ENCODE measurements at regions not wholly inside any gene's neighbourhood (a gene's known extent, or its start where the extent isn't known, plus 50 kb on each side); places are given as distances from the start of the nearest gene placed in this dataset.

GRCh38 chr6:9789201-9789600 lies 625.7 kb downstream of the TFAP2A start:
- Histone ChIP-seq H3K36me3 (ENCODE audit: control insufficient read depth in 4 of 4, insufficient read depth in 3 of 4, low read depth in 1 of 4, low read length in 3 of 4) (no peaks in the 10 kb centered on the region), H3K4me3 (ENCODE audit: low read depth in 1 of 3, low read length in 3 of 3) (no peak overlapping the region), H3K9me3 (ENCODE audit: control insufficient read depth in 4 of 4, low read length in 3 of 4) (no peaks in the 10 kb centered on the region), H3K9ac (ENCODE audit: low read depth in 1 of 2, low read length in 2 of 2) (no peak overlapping the region), H3K4me1 (ENCODE audit: control insufficient read depth in 4 of 4, insufficient read depth in 4 of 4, low read length in 3 of 4) (no peaks in the 10 kb centered on the region), H3K27ac (ENCODE audit: low read depth in 1 of 2, low read length in 2 of 2) (no peak overlapping the region), H3K27me3 (ENCODE audit: control insufficient read depth in 4 of 4, insufficient read depth in 4 of 4, low read length in 3 of 4) (no peaks in the 10 kb centered on the region)
- no peak for TF ChIP-seq ZBTB33 (IDR thresholded peaks at IDR 0.05)
- TF ChIP-seq FOXA2 (IDR thresholded peaks at IDR 0.05), result no peak
- no peak for TF ChIP-seq RAD21 (IDR thresholded peaks at IDR 0.05)
- no peak for TF ChIP-seq RXRA (IDR thresholded peaks at IDR 0.05)
- TF ChIP-seq TAF1 (conservative IDR thresholded peaks at IDR 0.05), result no peak
- TF ChIP-seq EGR1 (IDR thresholded peaks at IDR 0.05; ENCODE audit: low read depth in 2 of 2), result no peak
- no peak for TF ChIP-seq ATF3 (IDR thresholded peaks at IDR 0.05)
- no peak for TF ChIP-seq HNF4A (conservative IDR thresholded peaks at IDR 0.05)
- TF ChIP-seq, protein P1, sequence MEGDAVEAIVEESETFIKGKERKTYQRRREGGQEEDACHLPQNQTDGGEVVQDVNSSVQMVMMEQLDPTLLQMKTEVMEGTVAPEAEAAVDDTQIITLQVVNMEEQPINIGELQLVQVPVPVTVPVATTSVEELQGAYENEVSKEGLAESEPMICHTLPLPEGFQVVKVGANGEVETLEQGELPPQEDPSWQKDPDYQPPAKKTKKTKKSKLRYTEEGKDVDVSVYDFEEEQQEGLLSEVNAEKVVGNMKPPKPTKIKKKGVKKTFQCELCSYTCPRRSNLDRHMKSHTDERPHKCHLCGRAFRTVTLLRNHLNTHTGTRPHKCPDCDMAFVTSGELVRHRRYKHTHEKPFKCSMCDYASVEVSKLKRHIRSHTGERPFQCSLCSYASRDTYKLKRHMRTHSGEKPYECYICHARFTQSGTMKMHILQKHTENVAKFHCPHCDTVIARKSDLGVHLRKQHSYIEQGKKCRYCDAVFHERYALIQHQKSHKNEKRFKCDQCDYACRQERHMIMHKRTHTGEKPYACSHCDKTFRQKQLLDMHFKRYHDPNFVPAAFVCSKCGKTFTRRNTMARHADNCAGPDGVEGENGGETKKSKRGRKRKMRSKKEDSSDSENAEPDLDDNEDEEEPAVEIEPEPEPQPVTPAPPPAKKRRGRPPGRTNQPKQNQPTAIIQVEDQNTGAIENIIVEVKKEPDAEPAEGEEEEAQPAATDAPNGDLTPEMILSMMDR (IDR thresholded peaks at IDR 0.05; ENCODE audit: low read depth, low read length, missing input control), result no peak
- no peak for TF ChIP-seq YY1 (IDR thresholded peaks at IDR 0.05)
- TF ChIP-seq NR2F2 (IDR thresholded peaks at IDR 0.05), result no peak
- no peak for TF ChIP-seq GABPA (IDR thresholded peaks at IDR 0.05 in 1 of 2, conservative IDR thresholded peaks at IDR 0.05 in 1 of 2)
- TF ChIP-seq HNF4G (IDR thresholded peaks at IDR 0.05), result no peak
- no peak for DNase-seq (ENCODE audit: low spot score)
- WGBS, result 51% methylated on average over 3 of the region's 3 CpGs

DNA sequence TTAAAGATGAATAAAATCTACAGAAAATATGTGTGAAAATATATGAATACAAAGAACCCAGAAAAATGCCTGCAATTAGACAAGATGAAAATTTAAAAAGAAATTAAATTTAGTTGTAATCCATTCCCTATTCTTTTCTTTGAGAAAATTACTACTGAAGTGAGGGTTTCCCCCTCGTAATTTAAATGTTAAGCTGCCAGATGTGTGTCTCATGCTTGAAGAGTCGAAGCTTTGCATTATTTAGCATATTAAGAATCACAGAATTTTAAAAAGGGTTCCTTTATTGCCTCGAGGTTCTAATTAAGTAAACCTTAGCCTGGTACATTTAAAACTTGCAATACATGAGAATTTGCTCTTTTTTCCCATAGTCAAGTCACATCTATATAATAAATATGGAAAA lies 630.1 kb downstream of the TFAP2A start:
- no peak overlapping the region for H3K27ac ChIP-seq (ENCODE audit: low read depth in 1 of 2, low read length in 2 of 2)
- TF ChIP-seq TAF1 (conservative IDR thresholded peaks at IDR 0.05), result no peak
- no peak for TF ChIP-seq EGR1 (IDR thresholded peaks at IDR 0.05; ENCODE audit: low read depth in 2 of 2)
- no peak for TF ChIP-seq YY1 (IDR thresholded peaks at IDR 0.05)
- TF ChIP-seq, protein P2, sequence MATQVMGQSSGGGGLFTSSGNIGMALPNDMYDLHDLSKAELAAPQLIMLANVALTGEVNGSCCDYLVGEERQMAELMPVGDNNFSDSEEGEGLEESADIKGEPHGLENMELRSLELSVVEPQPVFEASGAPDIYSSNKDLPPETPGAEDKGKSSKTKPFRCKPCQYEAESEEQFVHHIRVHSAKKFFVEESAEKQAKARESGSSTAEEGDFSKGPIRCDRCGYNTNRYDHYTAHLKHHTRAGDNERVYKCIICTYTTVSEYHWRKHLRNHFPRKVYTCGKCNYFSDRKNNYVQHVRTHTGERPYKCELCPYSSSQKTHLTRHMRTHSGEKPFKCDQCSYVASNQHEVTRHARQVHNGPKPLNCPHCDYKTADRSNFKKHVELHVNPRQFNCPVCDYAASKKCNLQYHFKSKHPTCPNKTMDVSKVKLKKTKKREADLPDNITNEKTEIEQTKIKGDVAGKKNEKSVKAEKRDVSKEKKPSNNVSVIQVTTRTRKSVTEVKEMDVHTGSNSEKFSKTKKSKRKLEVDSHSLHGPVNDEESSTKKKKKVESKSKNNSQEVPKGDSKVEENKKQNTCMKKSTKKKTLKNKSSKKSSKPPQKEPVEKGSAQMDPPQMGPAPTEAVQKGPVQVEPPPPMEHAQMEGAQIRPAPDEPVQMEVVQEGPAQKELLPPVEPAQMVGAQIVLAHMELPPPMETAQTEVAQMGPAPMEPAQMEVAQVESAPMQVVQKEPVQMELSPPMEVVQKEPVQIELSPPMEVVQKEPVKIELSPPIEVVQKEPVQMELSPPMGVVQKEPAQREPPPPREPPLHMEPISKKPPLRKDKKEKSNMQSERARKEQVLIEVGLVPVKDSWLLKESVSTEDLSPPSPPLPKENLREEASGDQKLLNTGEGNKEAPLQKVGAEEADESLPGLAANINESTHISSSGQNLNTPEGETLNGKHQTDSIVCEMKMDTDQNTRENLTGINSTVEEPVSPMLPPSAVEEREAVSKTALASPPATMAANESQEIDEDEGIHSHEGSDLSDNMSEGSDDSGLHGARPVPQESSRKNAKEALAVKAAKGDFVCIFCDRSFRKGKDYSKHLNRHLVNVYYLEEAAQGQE (IDR thresholded peaks at IDR 0.05), result no peak
- TF ChIP-seq, protein P1 (IDR thresholded peaks at IDR 0.05; ENCODE audit: low read depth, low read length, missing input control), result no peak
- TF ChIP-seq NR2F2 (IDR thresholded peaks at IDR 0.05), result no peak
- TF ChIP-seq MAX (IDR thresholded peaks at IDR 0.05), result no peak
- no peak for TF ChIP-seq RXRA (IDR thresholded peaks at IDR 0.05)
- no peak overlapping the region for H3K4me3 ChIP-seq (ENCODE audit: low read depth in 1 of 3, low read length in 3 of 3)
- H3K27me3 ChIP-seq (ENCODE audit: control insufficient read depth in 4 of 4, insufficient read depth in 4 of 4, low read length in 3 of 4), result no peaks in the 10 kb centered on the region
- H3K9me3 ChIP-seq (ENCODE audit: control insufficient read depth in 4 of 4, low read length in 3 of 4), result no peaks in the 10 kb centered on the region
- no peak overlapping the region for H3K9ac ChIP-seq (ENCODE audit: low read depth in 1 of 2, low read length in 2 of 2)
- 71% methylated on average over 3 of the region's 3 CpGs for WGBS
- no peak for DNase-seq (ENCODE audit: low spot score)
- no peaks in the 10 kb centered on the region for H3K36me3 ChIP-seq (ENCODE audit: control insufficient read depth in 4 of 4, insufficient read depth in 3 of 4, low read depth in 1 of 4, low read length in 3 of 4)
- no peaks in the 10 kb centered on the region for H3K4me1 ChIP-seq (ENCODE audit: control insufficient read depth in 4 of 4, insufficient read depth in 4 of 4, low read length in 3 of 4)

Data from liver (tissue), 8 donors.